ENCODE measurements at regions not wholly inside any gene's neighbourhood (a gene's known extent, or its start where the extent isn't known, plus 50 kb on each side); places are given as distances from the start of the nearest gene placed in this dataset.

DNA sequence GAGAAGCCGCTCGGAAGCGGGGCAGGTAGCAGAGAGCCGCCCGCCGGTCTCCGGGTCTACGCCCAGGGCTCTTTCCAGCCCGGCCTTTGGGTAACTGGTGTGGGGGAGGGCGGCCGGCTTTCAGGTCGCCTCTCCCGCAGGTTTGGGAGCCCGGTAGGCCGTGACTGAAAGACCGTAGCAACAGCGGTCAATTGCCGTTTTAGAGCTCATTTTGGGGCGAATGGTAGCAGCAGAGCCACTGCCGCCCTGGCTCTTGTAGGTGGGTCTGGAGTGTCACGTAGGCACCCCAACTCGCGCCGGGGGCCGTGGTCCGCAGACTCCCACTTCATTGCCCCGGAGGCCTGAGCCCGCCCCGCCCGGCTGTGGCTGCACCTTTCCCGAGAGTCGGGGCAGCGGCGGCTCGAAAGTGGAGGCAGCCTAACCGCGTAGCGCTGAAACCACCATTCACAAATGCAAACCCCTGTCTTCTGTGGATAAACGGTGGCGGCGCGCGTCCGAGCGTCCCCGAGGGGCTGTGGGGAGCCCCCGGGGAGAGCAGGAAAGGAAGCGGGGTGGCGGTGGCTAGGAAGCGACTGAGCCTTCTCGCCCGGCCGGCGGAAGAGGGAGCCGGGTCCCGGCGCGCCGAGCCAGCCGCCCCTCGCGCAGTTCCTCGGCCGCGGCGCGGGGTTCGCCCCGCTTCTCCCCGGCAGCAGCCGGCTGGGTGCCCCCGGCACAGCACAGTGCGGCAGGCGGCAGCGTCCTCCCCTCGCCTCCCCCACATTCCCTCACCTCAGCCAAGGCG is 2185.1 kb upstream of the TENM3 start (continued):
- TF ChIP-seq, protein P1, sequence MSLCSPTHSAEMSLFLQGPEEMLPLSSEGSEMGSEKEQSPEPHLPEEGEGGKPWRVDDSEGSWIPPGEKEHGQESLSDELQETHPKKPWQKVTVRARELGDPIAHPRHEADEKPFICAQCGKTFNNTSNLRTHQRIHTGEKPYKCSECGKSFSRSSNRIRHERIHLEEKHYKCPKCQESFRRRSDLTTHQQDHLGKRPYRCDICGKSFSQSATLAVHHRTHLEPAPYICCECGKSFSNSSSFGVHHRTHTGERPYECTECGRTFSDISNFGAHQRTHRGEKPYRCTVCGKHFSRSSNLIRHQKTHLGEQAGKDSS (CRISPR knock-in tag; IDR thresholded peaks at IDR 0.05; ENCODE audit: borderline replicate concordance, low read depth), result no peak
- TF ChIP-seq ZNF513 (CRISPR knock-in tag; conservative IDR thresholded peaks at IDR 0.05) (no peak), ZNF687 (CRISPR knock-in tag; IDR thresholded peaks at IDR 0.05) (peak; percentile 28; the same call in 1 of the 2 replicates)

- Histone ChIP-seq H3K4me3 (replicated peaks in 1 of 3; ENCODE audit: insufficient read depth in 1 of 3, low read depth in 2 of 3, low read length in 3 of 3) (peak overlapping the region; percentile 40 to 67 (median 44); a peak in 5 of 6 replicates), H3K4me1 (ENCODE audit: insufficient read depth, low read length) (peaks cover 6% of the 10 kb centered on the region; the same call in 1 of the 2 replicates), H3K79me2 (ENCODE audit: insufficient read depth, low read length) (no peaks in the 10 kb centered on the region), H3K9me3 (ENCODE audit: low read length) (no peaks in the 10 kb centered on the region), H3K27ac (ENCODE audit: extremely low read length, insufficient read depth, low read length) (no peak overlapping the region), H3K36me3 (replicated peaks in 1 of 2; ENCODE audit: control insufficient read depth in 1 of 2, insufficient read depth in 2 of 2, low read length in 2 of 2) (no peaks in the 10 kb centered on the region), H3K27me3 (ENCODE audit: control insufficient read depth in 1 of 2, insufficient read depth in 2 of 2, low read length in 2 of 2) (peaks cover 3 to 34% of the 10 kb centered on the region in 2 experiments; a peak in 4 of 5 replicates), H2AFZ (ENCODE audit: low read length) (no peak overlapping the region), H3K9ac (ENCODE audit: insufficient read depth, low read depth, low read length) (no peak overlapping the region), H4K20me1 (ENCODE audit: insufficient read depth, low read length) (no peaks in the 10 kb centered on the region), H3K4me2 (ENCODE audit: low read depth, low read length) (peak overlapping the region; percentile 72)
- no peak for FAIRE-seq
- intact Hi-C loops (cut with micrococcal nuclease; ENCODE audit: unreplicated experiment), result loop anchor here (10.0 kb wide), 1 partner anchor 1676 kb away; no protein-coding TSS in a partner anchor
- in situ Hi-C loops (cut with HindIII; ENCODE audit: extremely low pct_ligation_motif_present, low pct_unique_long_range_greater_than_20kb), result no loop called here
- DNase-seq (ENCODE audit: low spot score), result no peak
- CTCF ChIA-PET (ENCODE audit: low intra/inter-chr PET ratio, low total read pairs), result no interaction called here
- peak; percentile 84 for ATAC-seq
- no TSS peak for BruUV-seq (replicated peaks)
- 1% methylated on average over 25 of the region's 72 CpGs for WGBS (ENCODE audit: low lambda C conversion rate)
- TF ChIP-seq ZNF800 (CRISPR knock-in tag; IDR thresholded peaks at IDR 0.05) (0 out of 2 replicates have a peak, but pooled peaks have one; percentile 0), TCF7 (IDR thresholded peaks at IDR 0.05; ENCODE audit: low read depth) (no peak), ZNF263 (CRISPR knock-in tag; IDR thresholded peaks at IDR 0.05) (peak; percentile 87)
- POLR2A ChIA-PET, result no interaction called here
These were observed 2184.4 kb upstream of the TENM3 start for GRCh38 chr4:180058691-180059215.

Data from HepG2 (cell line).